ENCODE measurements at regions not wholly inside any gene's neighbourhood (a gene's known extent, or its start where the extent isn't known, plus 50 kb on each side); places are given as distances from the start of the nearest gene placed in this dataset.

GRCh38 chr20:61100489-61100888 is 151.6 kb upstream of the CDH4 start:
- no peak for TF ChIP-seq CTCF (IDR thresholded peaks at IDR 0.05)
- no peak for TF ChIP-seq POLR2A (IDR thresholded peaks at IDR 0.05)

Measured in lower leg skin (tissue), 3 donors.